Ovary (tissue), 7 donors: ENCODE measurements at regions not wholly inside any gene's neighbourhood (a gene's known extent, or its start where the extent isn't known, plus 50 kb on each side); places are given as distances from the start of the nearest gene placed in this dataset.

Source experiments
- DNase-seq, 5 donors: peaks; one replicate each; pipeline ENCODE4 v3.0.0-alpha.2; 2019 to 2020
- H3K27ac ChIP-seq, 2 donors: fragments of 200-600 bp; one replicate each; pipeline versions ENCODE4 v1.5.1 to v1.8.0; 2019 to 2022
- H3K27me3 ChIP-seq: fragments of 200-600 bp; one replicate; pipeline ENCODE4 v1.8.0; 2022
- H3K36me3 ChIP-seq: fragments of 200-600 bp; sonication (generic); one replicate; pipeline ENCODE4 v1.5.1; 2019
- H3K4me1 ChIP-seq: one replicate; pipeline ENCODE4 v1.8.1; 2013; ENCODE audit warnings: mild to moderate bottlenecking, moderate library complexity; ENCODE audit not compliant: insufficient read depth
- H3K4me3 ChIP-seq: fragments of 200-600 bp; sonication (generic); one replicate; pipeline ENCODE4 v1.5.1; 2017
- H3K9me3 ChIP-seq, 2 donors: fragments of 200-600 bp in 1 of 2; sonication (generic) in 1 of 2; one replicate each; pipeline versions ENCODE4 v1.5.1 to v1.8.1; 2013 to 2019; ENCODE audit warnings: mild to moderate bottlenecking in 1 of 2, moderate library complexity in 1 of 2
- CTCF ChIP-seq, 3 donors: fragments of 450-650 bp in 2 of 3; fragments of 200-600 bp in 1 of 3; IDR thresholded peaks; one replicate each; pipeline versions ENCODE4 v1.5.1 to v1.8.0; 2016 to 2022; ENCODE audit warnings: antibody characterized with exemption in 3 of 3, mild to moderate bottlenecking in 1 of 3
- EP300 ChIP-seq: sonication (generic); formaldehyde crosslinking; IDR thresholded peaks from one replicate; pipeline ENCODE4 v1.6.1; 2017; ENCODE audit warnings: antibody characterized with exemption
- POLR2A ChIP-seq: fragments of 450-650 bp; IDR thresholded peaks from one replicate; pipeline ENCODE4 v1.6.1; 2017; ENCODE audit warnings: antibody characterized with exemption, mild to moderate bottlenecking, moderate library complexity
- WGBS, 3 donors: extraction: QIAGEN DNeasy Blood & Tissue Kit in 1 of 3; methylation state at CpG; one replicate each; pipeline versions ENCODE4 v1.1.5 to v1.1.7; 2013 to 2017; 5-methylcytosine and 5-hydroxymethylcytosine counted together
- intact Hi-C, 4 donors: fragments of 100-400 bp; cut with DNase I; formaldehyde crosslinking; loops; one replicate each; pipeline versions ENCODE4 v1.11.0 to v1.15.1; 2022 to 2023
- donor health status: DM: no; HTN: no; CAD: no; lungs with moderate emphysema.
- donor health status: DM: no; HTN: no; CAD: no.
- donor health status: Bipolar disorder and iron deficiency.
- donor health status: DM: no; HTN: no; CAD: no.
- donor health status: DM: yes; HTN: yes; CAD: no.

- no peaks in the 10 kb centered on the region for H3K36me3 ChIP-seq
- peak overlapping the region; percentile 66 for H3K4me3 ChIP-seq
- H3K27me3 ChIP-seq, result no peaks in the 10 kb centered on the region
- peak in 2 of 5 donors; percentile 19 to 20 for DNase-seq
- WGBS, 3 donors, result 24 to 42% (median 25%) methylated on average over 10 of the region's 10 CpGs
- no peak overlapping the region for H3K27ac ChIP-seq
- intact Hi-C loops, result loop anchor here in 2 of 4 donors (5.0 to 10.0 kb wide), 3 partner anchors 152 to 352 kb away; no protein-coding TSS in a partner anchor
- H3K9me3 ChIP-seq, result no peaks in the 10 kb centered on the region
- no peak for TF ChIP-seq CTCF (IDR thresholded peaks at IDR 0.05)
- no peak for TF ChIP-seq EP300
- no peak for TF ChIP-seq POLR2A
- H3K4me1 ChIP-seq, result peaks cover 3% of the 10 kb centered on the region
Measured at GRCh38 chr15:62392376-62392775, 227.3 kb upstream of the C2CD4B start.

GRCh38 chr15:62393196-62393595, 228.1 kb upstream of the C2CD4B start:
- TF ChIP-seq EP300 (no peak), POLR2A (no peak), CTCF (IDR thresholded peaks at IDR 0.05) (no peak)
- DNase-seq, result no peak
- intact Hi-C loops, result loop anchor here in 2 of 4 donors (5.0 to 10.0 kb wide), 3 partner anchors 152 to 352 kb away; no protein-coding TSS in a partner anchor

GRCh38 chr15:62394079-62394478, 229.0 kb upstream of the C2CD4B start:
- H3K27me3 ChIP-seq, result no peaks in the 10 kb centered on the region
- TF ChIP-seq EP300 (no peak), POLR2A (no peak), CTCF (IDR thresholded peaks at IDR 0.05) (no peak)
- no peak for DNase-seq
- 47 to 59% (median 53%) methylated on average over 2 of the region's 2 CpGs for WGBS, 3 donors
- H3K4me1 ChIP-seq, result peaks cover 3% of the 10 kb centered on the region
- intact Hi-C loops, result loop anchor here in 2 of 4 donors (5.0 to 10.0 kb wide), 3 partner anchors 151 to 351 kb away; no protein-coding TSS in a partner anchor
- no peak overlapping the region for H3K27ac ChIP-seq
- H3K36me3 ChIP-seq, result no peaks in the 10 kb centered on the region
- H3K4me3 ChIP-seq, result no peak overlapping the region
- H3K9me3 ChIP-seq, result no peaks in the 10 kb centered on the region

More at GRCh38 chr15:62393196-62393595, 228.1 kb upstream of the C2CD4B start:
- no peak overlapping the region for H3K27ac ChIP-seq
- H3K9me3 ChIP-seq, result no peaks in the 10 kb centered on the region
- no peaks in the 10 kb centered on the region for H3K36me3 ChIP-seq
- 87 to 89% (median 89%) methylated on average over 4 of the region's 4 CpGs for WGBS, 3 donors
- H3K27me3 ChIP-seq, result no peaks in the 10 kb centered on the region
- no peak overlapping the region for H3K4me3 ChIP-seq
- H3K4me1 ChIP-seq, result peaks cover 3% of the 10 kb centered on the region

GRCh38 chr15:62400778-62401177, 235.7 kb upstream of the C2CD4B start:
- DNase-seq, result no peak
- H3K9me3 ChIP-seq, result no peaks in the 10 kb centered on the region
- H3K27ac ChIP-seq, result no peak overlapping the region
- no peaks in the 10 kb centered on the region for H3K27me3 ChIP-seq
- H3K4me3 ChIP-seq, result no peak overlapping the region
- H3K4me1 ChIP-seq, result peaks cover 6% of the 10 kb centered on the region
- intact Hi-C loops, result no loop called here
- H3K36me3 ChIP-seq, result no peaks in the 10 kb centered on the region
- 78 to 81% (median 80%) methylated on average over 5 of the region's 5 CpGs for WGBS, 3 donors
- TF ChIP-seq CTCF (IDR thresholded peaks at IDR 0.05) (no peak), POLR2A (no peak), EP300 (no peak)
